AG08395 (cell line): ENCODE measurements at regions not wholly inside any gene's neighbourhood (a gene's known extent, or its start where the extent isn't known, plus 50 kb on each side); places are given as distances from the start of the nearest gene placed in this dataset.
"Not testable (repeated sequence)": the region's sequence is repeated elsewhere in the genome, so short reads cannot be mapped to it uniquely, and the experiment has no call there.

Experiments
- DNase-seq: peaks from one replicate; pipeline ENCODE4 v3.0.0; 2012; ENCODE audit warnings: mixed read lengths, low spot score

GRCh38 chr6:81105998-81106397 lies 646.5 kb downstream of the TENT5A start:
- peak; percentile 13 for DNase-seq

DNA sequence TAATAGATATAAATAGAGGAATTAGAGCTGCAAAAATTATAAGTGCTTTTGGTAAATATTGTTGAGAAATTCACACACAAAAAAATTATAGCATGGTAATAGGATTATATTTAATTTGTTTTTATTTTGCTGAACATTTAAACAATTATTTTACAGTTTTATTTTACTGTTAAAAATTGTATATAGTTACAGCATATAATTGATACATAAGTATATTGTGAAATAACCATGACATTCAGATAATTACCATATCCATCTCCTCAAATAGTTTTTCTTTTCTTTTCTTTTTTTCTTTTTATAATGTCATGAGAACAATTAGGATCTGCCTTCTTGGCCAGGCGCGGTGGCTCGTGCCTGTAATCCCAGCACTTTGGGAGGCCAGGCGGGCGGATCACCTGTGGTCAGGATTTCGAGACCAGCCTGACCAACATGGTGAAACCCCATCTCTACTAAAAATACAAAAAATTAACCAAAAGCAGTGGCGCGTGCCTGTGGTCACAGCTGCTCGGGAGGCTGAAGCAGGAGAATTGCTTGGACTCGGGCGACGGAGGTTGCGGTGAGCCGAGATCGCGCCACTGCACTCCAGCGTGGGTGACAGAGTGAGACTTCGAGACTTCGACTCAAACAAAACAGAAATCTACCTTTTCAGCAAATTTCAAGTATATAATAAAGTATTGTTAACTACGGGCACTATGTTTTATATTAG lies 654.2 kb downstream of the TENT5A start:
- DNase-seq = no peak

DNA sequence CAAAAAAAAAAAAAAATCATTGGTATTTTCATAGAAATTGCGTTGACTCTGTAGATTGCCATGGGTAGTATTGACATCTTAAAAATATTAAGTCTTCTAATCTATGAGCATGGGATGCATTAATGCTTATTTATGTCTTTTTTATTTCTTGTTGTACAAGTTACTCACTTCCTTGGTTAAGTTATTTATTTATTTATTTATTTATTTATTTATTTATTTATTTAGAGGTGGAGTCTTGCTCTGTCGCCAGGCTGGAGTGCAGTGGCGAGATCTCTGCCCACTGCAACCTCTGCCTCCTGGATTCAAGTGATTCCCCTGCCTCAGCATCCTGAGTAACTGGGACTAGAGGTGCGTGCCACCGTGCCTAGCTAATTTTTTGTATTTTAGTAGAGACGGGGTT lies 656.0 kb downstream of the TENT5A start:
- DNase-seq = not testable (repeated sequence)

DNA sequence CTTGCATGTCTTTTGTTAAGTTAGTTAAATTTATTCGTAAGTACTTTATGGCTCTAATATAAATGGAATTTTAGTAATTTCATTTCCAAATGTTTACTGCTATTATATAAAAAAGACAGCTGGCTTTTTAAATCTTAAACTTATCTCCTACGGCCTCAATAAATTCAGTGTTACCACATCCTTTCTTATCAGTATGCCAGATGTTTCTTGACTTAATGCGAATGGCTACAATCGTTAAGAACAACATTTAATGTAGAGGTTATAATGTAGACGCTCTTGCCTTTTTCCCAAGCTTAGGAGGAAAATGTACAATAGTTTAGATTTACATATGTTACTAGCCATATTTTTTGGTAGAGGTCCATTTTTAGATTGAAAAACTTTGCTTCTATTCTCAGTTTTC lies 659.4 kb downstream of the TENT5A start:
- no peak for DNase-seq

- DNase-seq = no peak
These were observed 664.3 kb downstream of the TENT5A start for GRCh38 chr6:81088145-81088544.

GRCh38 chr6:81086991-81087390 lies 665.5 kb downstream of the TENT5A start:
- no peak for DNase-seq

- DNase-seq = no peak
These were observed 667.1 kb downstream of the TENT5A start for GRCh38 chr6:81085431-81085790.

DNA sequence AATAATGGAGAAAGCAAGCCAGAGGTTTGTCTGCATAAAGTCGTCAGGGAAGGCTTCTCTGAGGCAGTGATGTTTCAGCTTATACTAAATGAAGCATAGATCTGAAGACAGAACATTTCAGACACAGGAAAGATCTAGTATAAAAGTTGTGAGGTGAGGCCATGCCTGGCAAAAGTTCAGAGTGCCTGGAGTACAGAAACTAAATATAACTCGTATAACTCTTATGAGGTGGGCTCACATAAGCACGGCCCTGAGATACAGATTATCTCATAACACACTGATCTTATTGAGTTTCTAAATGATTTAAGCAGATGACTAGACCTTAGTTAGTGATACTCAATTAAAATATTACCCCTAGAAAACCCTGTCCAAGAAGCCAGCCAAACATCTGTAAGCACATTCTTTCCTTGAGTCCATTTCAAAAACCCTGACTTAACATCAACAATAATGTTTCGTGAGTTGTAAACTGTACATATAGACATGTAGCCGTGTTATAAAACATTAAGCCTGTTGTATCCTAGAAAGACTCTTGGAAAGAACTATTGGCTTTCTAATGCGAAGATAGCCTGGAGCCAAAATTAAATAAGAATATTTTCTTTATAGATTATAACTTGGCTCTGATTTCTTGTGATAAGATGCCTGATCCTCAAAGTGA lies 667.6 kb downstream of the TENT5A start:
- DNase-seq = no peak

DNA sequence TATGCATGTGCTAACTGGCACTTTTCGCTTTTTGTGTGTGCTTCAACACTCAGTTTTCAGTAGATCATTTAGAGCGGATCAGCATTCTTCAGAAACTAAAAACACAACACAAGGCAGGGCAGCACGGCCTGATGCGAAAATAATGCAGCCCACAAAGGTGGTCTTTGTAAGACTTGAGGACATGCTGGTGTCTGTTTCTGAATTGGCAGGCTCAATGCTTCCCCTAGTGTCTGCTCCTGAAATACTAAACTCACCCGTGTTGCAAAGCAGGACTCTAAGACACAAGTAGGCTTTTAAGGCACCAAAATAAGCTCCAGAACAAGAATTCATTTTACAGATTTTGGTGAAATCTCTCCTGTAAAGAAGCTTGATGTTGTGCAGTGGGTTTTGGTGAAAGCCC lies 676.5 kb downstream of the TENT5A start:
- DNase-seq = peak; percentile 12

DNA sequence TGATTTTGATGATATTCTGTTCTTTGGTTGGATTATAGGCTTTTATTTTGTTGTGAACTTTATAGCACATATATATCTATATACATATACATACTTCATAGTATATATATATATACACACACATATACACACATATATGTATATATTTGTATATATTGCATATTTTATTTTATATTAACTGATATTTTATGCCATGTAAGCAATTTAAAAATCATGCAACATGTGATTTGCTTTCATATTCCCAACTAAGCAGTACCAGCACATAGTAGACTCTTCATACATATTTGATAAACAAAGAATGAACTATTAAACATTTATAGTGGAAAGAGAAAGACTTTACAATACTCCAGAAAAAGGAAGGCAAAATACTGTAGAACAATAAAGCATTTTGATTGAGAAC lies 679.2 kb downstream of the TENT5A start:
- no peak for DNase-seq

DNA sequence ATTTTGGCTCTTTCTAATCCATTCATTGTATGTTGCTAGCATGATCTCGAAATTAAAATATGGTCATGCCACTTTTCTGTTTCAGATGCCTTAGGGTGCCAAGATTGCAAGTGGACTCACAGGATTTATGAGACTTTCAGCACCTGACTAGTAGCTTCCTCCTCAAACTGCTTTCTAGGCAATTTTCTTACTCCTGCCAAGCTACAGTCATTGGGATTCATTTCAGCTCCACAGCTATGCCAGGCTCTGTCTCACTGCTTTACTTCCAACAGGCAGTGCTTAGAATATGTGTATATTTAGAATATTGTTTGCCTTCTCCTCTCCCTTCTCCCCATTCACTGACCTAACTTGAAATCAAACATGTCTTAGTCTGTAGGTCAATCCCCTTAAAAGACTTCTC lies 681.4 kb downstream of the TENT5A start:
- DNase-seq = no peak

DNA sequence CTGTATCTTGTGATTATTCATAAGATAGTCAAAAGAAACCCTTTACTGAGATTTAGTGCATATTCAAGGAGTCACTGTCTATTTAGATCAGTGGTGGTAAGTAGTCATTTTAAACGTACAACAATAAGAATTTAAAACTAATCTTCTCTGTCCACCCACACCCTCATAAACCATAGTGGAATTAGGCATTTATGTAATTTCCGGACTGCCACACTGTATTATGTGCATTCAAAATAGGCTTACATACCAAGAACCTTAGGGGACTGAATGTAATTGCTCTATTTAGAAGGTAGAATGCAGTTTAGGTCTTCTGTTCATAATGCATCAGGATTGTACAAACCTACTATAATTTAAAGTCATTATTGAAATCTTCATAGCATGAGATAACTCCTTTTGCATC lies 685.4 kb downstream of the TENT5A start:
- no peak for DNase-seq

DNA sequence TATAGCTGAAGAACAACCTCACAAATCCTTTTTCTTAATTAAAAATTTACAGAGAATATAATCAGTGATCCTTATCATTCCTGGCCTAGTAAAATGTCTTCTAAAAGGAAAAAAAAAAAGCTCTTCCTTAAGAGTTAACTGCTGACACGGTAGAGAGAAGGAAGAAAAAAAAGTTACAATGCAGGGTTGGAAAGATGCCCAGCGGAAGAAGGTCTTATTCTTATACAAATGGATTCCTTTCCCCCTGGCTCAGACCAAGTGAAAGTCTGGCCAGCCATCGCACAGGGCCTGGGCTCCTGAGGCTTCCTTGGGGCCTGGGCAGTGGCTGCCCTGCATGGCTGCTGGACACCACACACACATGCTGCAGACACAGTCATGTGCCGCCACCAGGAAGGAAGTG lies 688.6 kb downstream of the TENT5A start:
- DNase-seq = no peak

DNA sequence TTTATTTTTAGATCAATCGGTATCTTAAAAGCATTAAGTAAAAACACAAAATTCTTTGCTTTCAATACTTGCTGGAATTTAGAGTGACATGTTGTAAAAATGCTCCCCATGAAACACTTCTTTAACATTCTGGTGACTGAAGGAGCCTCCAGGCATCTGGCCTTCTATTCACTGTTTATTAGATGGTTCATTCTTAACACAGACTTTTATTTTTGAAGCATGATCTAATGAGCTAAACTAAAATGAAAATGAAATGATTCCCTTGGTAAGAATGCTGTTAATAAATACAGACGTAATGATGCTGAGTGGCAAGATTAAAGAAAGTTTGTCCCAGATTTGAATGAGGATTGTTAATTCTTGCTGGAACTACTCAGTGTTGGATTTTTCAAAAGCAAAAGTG lies 698.4 kb downstream of the TENT5A start:
- DNase-seq = no peak

DNA sequence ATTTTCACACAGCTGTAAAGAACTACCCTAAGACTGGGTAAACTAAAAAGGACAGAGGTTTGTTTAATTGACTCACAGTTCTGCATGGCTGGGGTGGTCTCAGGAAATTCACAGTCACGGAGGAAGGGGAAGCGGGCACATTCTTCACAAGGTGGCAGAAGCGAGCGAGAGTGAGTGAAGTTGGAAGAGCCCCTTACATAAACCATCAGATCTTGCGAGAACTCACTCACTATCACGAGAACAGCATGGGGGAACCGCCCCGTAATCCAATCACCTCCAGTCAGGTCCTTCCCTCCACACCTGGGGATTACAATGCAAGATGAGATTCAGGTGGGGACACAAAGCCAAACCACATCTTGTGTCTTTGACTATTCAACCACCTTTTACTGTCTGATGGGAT lies 700.5 kb downstream of the TENT5A start:
- DNase-seq = no peak

DNA sequence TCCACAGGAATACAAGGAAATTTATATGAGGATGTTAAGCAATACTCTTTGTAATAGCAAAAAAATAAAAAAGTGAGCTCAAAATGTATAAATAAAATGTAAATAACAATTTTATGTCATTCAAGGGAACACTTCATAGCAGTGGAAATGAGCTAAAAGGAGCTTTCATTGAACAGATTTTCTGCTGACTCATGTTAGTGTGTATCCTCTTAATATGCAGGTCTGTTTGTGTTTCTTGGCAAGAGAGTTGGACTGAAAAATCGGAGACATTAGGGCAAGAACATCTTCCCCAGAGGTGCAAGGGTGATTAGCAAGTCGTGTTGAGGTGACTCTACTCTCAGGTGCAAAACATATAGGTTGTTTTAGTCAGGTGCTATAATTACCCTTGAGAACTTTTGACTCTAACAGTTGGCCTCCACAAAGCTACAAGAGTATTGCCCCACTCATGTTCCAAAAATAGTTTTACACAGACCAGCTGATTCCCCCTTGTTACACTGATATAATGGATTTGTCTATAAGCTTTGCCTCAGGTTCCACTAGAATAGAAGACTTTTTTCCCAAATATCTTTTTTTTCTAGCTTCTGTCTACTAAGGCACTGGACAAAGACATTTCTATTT lies 702.9 kb downstream of the TENT5A start:
- no peak for DNase-seq

GRCh38 chr6:81031416-81031815 lies 721.1 kb downstream of the TENT5A start:
- peak; percentile 15 for DNase-seq

DNA sequence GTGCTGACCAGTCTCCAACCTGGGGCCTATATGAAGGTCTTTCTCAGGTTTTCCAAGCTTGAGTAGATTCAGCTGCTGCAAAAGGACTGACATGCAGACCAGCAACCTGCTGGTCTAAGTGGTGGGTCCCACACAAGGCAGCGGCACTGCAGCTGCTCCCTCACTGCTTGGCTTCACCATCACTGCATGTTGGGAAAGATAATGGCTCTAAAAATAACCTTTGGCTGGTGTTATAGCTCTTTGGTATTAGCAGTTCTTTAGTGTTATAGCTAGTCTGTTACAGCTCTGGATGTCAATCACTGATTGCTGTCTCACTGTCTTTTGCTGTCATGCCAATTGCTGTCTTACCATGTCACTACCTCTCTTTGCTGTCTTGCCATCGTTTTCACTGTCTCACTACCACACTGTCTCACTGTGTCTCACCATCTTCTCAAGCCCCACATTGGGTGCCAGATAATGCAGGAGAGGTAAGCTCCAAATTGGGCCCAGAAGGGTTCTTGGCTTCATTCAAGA lies 726.4 kb downstream of the TENT5A start:
- DNase-seq = no peak

- no peak for DNase-seq
These were observed 728.8 kb downstream of the TENT5A start for GRCh38 chr6:81023709-81024108.

- no peak for DNase-seq
These were observed 729.4 kb downstream of the TENT5A start for GRCh38 chr6:81023007-81023582.

DNA sequence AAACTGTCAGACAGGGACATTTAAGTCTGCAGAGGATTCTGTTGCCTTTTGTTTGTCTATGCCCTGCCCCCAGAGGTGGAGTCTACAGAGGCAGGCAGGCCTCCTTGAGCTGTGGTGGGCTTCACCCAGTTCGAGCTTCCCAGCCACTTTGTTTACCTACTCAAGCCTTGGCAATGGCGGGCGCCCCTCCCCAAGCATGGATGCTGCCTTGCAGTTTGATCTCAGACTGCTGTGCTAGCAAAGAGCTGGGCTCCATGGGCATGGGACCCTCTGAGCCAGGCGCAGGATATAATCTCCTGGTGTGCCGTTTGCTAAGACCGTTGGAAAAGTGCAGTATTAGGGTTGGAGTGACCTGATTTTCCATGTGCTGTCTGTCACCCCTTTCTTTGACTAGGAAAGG lies 734.9 kb downstream of the TENT5A start:
- not testable (repeated sequence) for DNase-seq

- no peak for DNase-seq
These were observed 748.6 kb downstream of the TENT5A start for GRCh38 chr6:81003894-81004293.

GRCh38 chr6:81003156-81003555 lies 749.3 kb downstream of the TENT5A start:
- DNase-seq = peak; percentile 16
